Coronary artery (tissue), 2 donors: ENCODE measurements at regions not wholly inside any gene's neighbourhood (a gene's known extent, or its start where the extent isn't known, plus 50 kb on each side); places are given as distances from the start of the nearest gene placed in this dataset.

ENCODE experiments used
- DNase-seq: peaks from one replicate; pipeline ENCODE4 v3.0.0-alpha.2; 2017; ENCODE audit warnings: low spot score
- H3K27ac ChIP-seq, 2 donors: fragments of 200-600 bp; sonication (generic); one replicate each; pipeline ENCODE4 v1.5.1; 2016 to 2019
- H3K4me3 ChIP-seq: fragments of 200-600 bp; sonication (generic); 2 replicates; pipeline ENCODE4 v1.5.1; 2016; ENCODE audit warnings: mild to moderate bottlenecking, moderate library complexity
- CTCF ChIP-seq: fragments of 200-600 bp; sonication (generic); IDR thresholded peaks from one replicate; pipeline ENCODE4 v1.5.1; 2019; ENCODE audit warnings: antibody characterized with exemption

DNA sequence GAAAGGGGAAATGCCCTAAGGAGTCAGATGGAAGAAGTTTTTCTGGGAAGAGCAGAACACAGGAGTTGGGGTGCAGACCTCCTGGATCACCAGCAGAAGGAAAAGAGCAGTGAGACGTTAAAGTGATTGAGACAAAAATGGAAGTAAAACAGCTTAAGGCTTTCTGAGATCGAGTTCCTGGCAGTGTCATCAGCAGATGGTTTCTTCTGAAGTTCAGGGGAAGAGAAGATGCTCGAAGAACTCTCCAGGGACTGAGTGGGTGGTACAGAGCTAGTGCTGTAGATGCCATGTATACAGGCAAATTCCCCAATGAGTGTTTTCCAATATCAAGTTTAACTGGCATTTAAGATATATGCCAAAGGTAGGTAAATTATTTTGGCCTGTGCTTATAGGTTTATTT, 272.2 kb upstream of the KLF12 start:
- TF ChIP-seq CTCF, result no peak
- Histone ChIP-seq H3K4me3 (no peak overlapping the region), H3K27ac (no peak overlapping the region)
- DNase-seq, result no peak

DNA sequence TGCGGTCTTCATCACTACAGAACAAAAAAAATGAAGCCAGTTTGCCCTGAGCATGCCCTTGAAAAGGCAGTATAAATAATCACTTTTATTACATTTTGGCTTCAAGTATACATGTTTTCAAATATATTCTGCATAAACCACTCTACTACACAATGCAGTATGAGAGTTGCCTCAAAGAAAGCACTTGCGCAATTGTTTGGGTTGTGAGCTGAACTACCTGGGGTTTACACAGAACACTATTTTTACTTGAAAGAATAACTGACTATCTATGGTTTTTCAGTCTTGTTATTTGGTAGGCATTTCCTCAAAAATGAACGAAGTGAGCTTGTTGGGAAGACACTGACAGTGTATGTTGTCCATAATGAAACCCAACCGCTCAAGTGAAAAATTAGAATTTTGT, 264.4 kb upstream of the KLF12 start:
- H3K27ac ChIP-seq, result no peak overlapping the region
- TF ChIP-seq CTCF, result no peak
- no peak overlapping the region for H3K4me3 ChIP-seq
- no peak for DNase-seq

DNA sequence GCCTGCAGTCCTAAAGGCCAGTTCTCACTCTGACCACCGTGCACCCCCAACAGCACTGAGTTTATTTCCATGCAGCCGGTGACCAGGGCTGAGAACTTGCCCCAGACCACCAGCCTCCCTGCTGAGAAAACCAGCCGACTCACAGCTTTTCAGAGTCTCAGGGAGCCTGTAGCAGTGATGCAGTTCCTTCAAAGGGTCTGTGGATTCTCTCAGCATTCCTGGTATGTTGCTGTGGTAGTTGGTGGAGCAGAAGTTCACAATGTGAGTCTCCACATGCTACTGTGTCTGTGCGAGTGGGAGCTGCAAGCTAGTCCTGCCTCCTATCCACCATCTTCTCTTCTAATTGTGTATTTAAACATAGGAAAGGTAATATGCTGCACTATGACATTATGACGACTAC, 254.9 kb upstream of the KLF12 start:
- H3K27ac ChIP-seq, result no peak overlapping the region
- no peak for TF ChIP-seq CTCF
- H3K4me3 ChIP-seq, result no peak overlapping the region
- no peak for DNase-seq

DNA sequence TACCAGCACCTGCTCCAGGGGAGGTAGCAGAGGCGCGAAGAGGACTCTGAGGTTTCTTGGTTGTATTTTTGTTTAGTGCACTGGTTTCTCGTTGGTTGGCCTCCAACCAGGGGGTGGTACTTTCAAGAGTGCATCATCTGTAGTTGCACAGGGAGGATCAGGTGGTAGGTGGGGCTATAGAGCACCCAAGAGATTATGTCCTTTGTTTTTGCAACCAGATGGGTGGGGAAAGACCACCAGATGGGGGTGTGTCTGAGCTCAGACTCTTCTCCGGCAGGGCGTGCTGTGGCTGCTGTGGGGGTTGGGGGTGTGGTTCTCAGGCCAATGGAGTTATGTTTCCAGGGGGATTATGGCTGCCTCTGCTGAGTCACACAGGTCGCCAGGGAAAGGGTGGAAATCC, 254.4 kb upstream of the KLF12 start:
- no peak for TF ChIP-seq CTCF
- no peak overlapping the region for H3K4me3 ChIP-seq
- DNase-seq, result no peak
- no peak overlapping the region for H3K27ac ChIP-seq

- no peak for TF ChIP-seq CTCF
- no peak overlapping the region for H3K4me3 ChIP-seq
Observed at GRCh38 chr13:74372511-74372910, 238.3 kb upstream of the KLF12 start.

GRCh38 chr13:74367193-74367592, 233.0 kb upstream of the KLF12 start:
- TF ChIP-seq CTCF, result no peak
- Histone ChIP-seq H3K27ac (no peak overlapping the region), H3K4me3 (no peak overlapping the region)
- DNase-seq, result no peak

More at GRCh38 chr13:74372511-74372910, 238.3 kb upstream of the KLF12 start:
- no peak for DNase-seq
- H3K27ac ChIP-seq, result no peak overlapping the region

- H3K4me3 ChIP-seq, result no peak overlapping the region
- no peak for TF ChIP-seq CTCF
- H3K27ac ChIP-seq, result no peak overlapping the region
- DNase-seq, result no peak
Observed at GRCh38 chr13:74361274-74361673, 227.1 kb upstream of the KLF12 start.
